H1 (cell line): ENCODE measurements at regions not wholly inside any gene's neighbourhood (a gene's known extent, or its start where the extent isn't known, plus 50 kb on each side); places are given as distances from the start of the nearest gene placed in this dataset.

ENCODE experiments used
- CTCF ChIA-PET: fragments of 300-600 bp; sonication (Branson Sonifier 250); formaldehyde crosslinking; loops from one replicate; lab custom pipeline; 2021; ENCODE audit not compliant: partially characterized antibody; lab: Charles Lee
- POLR2A ChIA-PET: fragments of 300-600 bp; sonication (Branson Sonifier 250); formaldehyde crosslinking; loops from one replicate; lab custom pipeline; 2021; ENCODE audit warnings: inconsistent platforms; ENCODE audit not compliant: partially characterized antibody; lab: Charles Lee
- DNase-seq, 2 experiments: peaks; one replicate each; pipeline versions ENCODE4 v3.0.0 to v3.0.0-alpha.2; 2010 to 2022; ENCODE audit warnings: low spot score in 2 of 2, low read depth in 1 of 2, mixed read lengths in 1 of 2
- FAIRE-seq: peaks from 2 replicates; lab custom pipeline; 2011; peaks lifted over from hg19 to GRCh38; lab: Jason Lieb, UNC
- H2AFZ ChIP-seq: 2 replicates; pipeline ENCODE4 v1.8.1; 2012; ENCODE audit warnings: low read length, inconsistent platforms
- H2AK5ac ChIP-seq: 2 replicates; pipeline ENCODE4 v1.6.1; 2013; ENCODE audit warnings: low read depth, low read length
- H2BK120ac ChIP-seq: replicated peaks from 2 replicates; pipeline ENCODE3; 2013; ENCODE audit warnings: low read depth, low read length, inconsistent platforms
- H2BK12ac ChIP-seq: 2 replicates; pipeline ENCODE4 v1.6.1; 2013; ENCODE audit warnings: low read depth, low read length
- H2BK15ac ChIP-seq: 2 replicates; pipeline ENCODE4 v1.6.1; 2013; ENCODE audit warnings: low read length
- H2BK20ac ChIP-seq: 2 replicates; pipeline ENCODE4 v1.6.1; 2013; ENCODE audit warnings: low read length
- H2BK5ac ChIP-seq: 2 replicates; pipeline ENCODE4 v1.6.1; 2013; ENCODE audit warnings: low read depth, low read length
- H3K14ac ChIP-seq: 2 replicates; pipeline ENCODE4 v1.6.1; 2013; ENCODE audit warnings: inconsistent platforms; ENCODE audit not compliant: insufficient read length
- H3K18ac ChIP-seq: 2 replicates; pipeline ENCODE4 v1.6.1; 2013; ENCODE audit warnings: low read length; ENCODE audit errors: extremely low read depth
- H3K23ac ChIP-seq: 2 replicates; pipeline ENCODE4 v1.6.1; 2013; ENCODE audit warnings: inconsistent platforms; ENCODE audit not compliant: insufficient read length
- H3K23me2 ChIP-seq: 2 replicates; pipeline ENCODE4 v1.6.1; 2013; ENCODE audit warnings: low read depth, low read length
- H3K27ac ChIP-seq: 2 replicates; pipeline ENCODE4 v1.6.1; 2011; ENCODE audit warnings: low read depth, low read length, inconsistent platforms
- H3K27me3 ChIP-seq, 4 experiments: replicated peaks in 1 of 4; 1 replicate in 1 of 4; 2 replicates in 3 of 4; pipeline versions ENCODE4 v1.6.1 to v1.8.1; 2011 to 2013; ENCODE audit warnings: low read length in 3 of 4, mild to moderate bottlenecking in 3 of 4, inconsistent platforms in 2 of 4, mixed read lengths in 2 of 4, moderate library complexity in 1 of 4; ENCODE audit not compliant: control insufficient read depth in 3 of 4, insufficient read depth in 3 of 4; ENCODE audit errors: extremely low read depth in 1 of 4
- H3K36me3 ChIP-seq, 4 experiments: 2 replicates each; pipeline versions ENCODE4 v1.6.1 to v1.8.1; 2011 to 2013; ENCODE audit warnings: mild to moderate bottlenecking in 4 of 4, low read length in 3 of 4, moderate library complexity in 2 of 4, control low read depth in 1 of 4, inconsistent platforms in 1 of 4; ENCODE audit not compliant: insufficient read depth in 4 of 4, control insufficient read depth in 2 of 4
- H3K4ac ChIP-seq: replicated peaks from 2 replicates; pipeline ENCODE3; 2013; ENCODE audit warnings: low read length, low read depth, mixed read lengths, inconsistent platforms; ENCODE audit not compliant: insufficient read length
- H3K4me1 ChIP-seq, 4 experiments: replicated peaks in 1 of 4; 1 replicate in 1 of 4; 2 replicates in 3 of 4; pipeline versions ENCODE4 v1.6.1 to v1.8.1; 2011 to 2013; ENCODE audit warnings: low read length in 3 of 4, inconsistent platforms in 2 of 4, mixed read lengths in 1 of 4; ENCODE audit not compliant: insufficient read depth in 4 of 4, control insufficient read depth in 3 of 4
- H3K4me2 ChIP-seq, 2 experiments: 2 replicates each; pipeline versions ENCODE4 v1.6.1 to v1.8.1; 2011 to 2013; ENCODE audit warnings: low read depth in 2 of 2, low read length in 2 of 2, control low read depth in 1 of 2, inconsistent platforms in 1 of 2, mild to moderate bottlenecking in 1 of 2; ENCODE audit not compliant: insufficient read depth in 1 of 2
- H3K4me3 ChIP-seq, 4 experiments: fragments of 200-600, 300-600 bp in 1 of 4; sonication (generic), shearing (Covaris generic), sonication (Bioruptor Twin) in 1 of 4; 2 replicates each; pipeline versions ENCODE4 v1.5.1 to v1.8.1; 2011 to 2016; ENCODE audit warnings: low read length in 4 of 4, low read depth in 3 of 4, control low read depth in 2 of 4, inconsistent platforms in 2 of 4, mild to moderate bottlenecking in 2 of 4, mixed read lengths in 1 of 4, moderate library complexity in 1 of 4; ENCODE audit not compliant: insufficient read depth in 2 of 4; ENCODE audit errors: extremely low read depth in 1 of 4
- H3K56ac ChIP-seq: replicated peaks from 2 replicates; pipeline ENCODE3; 2013; ENCODE audit warnings: low read depth, mild to moderate bottlenecking, mixed read lengths, low read length, inconsistent platforms; ENCODE audit not compliant: insufficient read length
- H3K79me1 ChIP-seq: 2 replicates; pipeline ENCODE4 v1.6.1; 2013; ENCODE audit warnings: low read depth, low read length, control low read depth
- H3K79me2 ChIP-seq, 2 experiments: 2 replicates each; pipeline versions ENCODE4 v1.6.1 to v1.8.1; 2012 to 2013; ENCODE audit warnings: low read length in 2 of 2, mild to moderate bottlenecking in 2 of 2, inconsistent platforms in 1 of 2; ENCODE audit not compliant: insufficient read depth in 2 of 2, control insufficient read depth in 1 of 2
- H3K9ac ChIP-seq, 4 experiments: replicated peaks in 1 of 4; 1 replicate in 1 of 4; 2 replicates in 3 of 4; pipeline versions ENCODE4 v1.6.1 to v1.8.1; 2011 to 2013; ENCODE audit warnings: low read depth in 3 of 4, low read length in 3 of 4, control low read depth in 2 of 4, mild to moderate bottlenecking in 2 of 4, moderate library complexity in 2 of 4, inconsistent platforms in 1 of 4; ENCODE audit errors: extremely low read depth in 1 of 4
- H3K9me3 ChIP-seq, 2 experiments: 2 replicates each; pipeline versions ENCODE4 v1.6.1 to v1.8.1; 2012 to 2013; ENCODE audit warnings: mild to moderate bottlenecking in 2 of 2, moderate library complexity in 2 of 2, control low read depth in 1 of 2, inconsistent platforms in 1 of 2, low read depth in 1 of 2, low read length in 1 of 2, mixed read lengths in 1 of 2; ENCODE audit not compliant: insufficient read depth in 2 of 2
- H4K20me1 ChIP-seq, 2 experiments: replicated peaks in 1 of 2; 2 replicates each; pipeline versions ENCODE3 to v1.8.1; 2011 to 2013; ENCODE audit warnings: inconsistent platforms in 2 of 2, low read length in 2 of 2, mild to moderate bottlenecking in 1 of 2; ENCODE audit not compliant: insufficient read depth in 2 of 2, control insufficient read depth in 1 of 2
- H4K5ac ChIP-seq: 2 replicates; pipeline ENCODE4 v1.6.1; 2013; ENCODE audit warnings: low read length, low read depth, mixed read lengths, inconsistent platforms; ENCODE audit not compliant: insufficient read length
- H4K8ac ChIP-seq: 2 replicates; pipeline ENCODE4 v1.8.0; 2013; ENCODE audit warnings: mild to moderate bottlenecking, moderate library complexity, low read length, inconsistent platforms; ENCODE audit not compliant: insufficient read depth; ENCODE audit errors: extremely low read depth
- H4K91ac ChIP-seq: replicated peaks from 2 replicates; pipeline ENCODE3; 2013; ENCODE audit warnings: low read length, mixed read lengths, inconsistent platforms; ENCODE audit not compliant: insufficient read length
- BRCA1 ChIP-seq: IDR thresholded peaks from 2 replicates; pipeline ENCODE4 v1.6.1; 2012; ENCODE audit warnings: low read depth, low read length, improper control_type of control experiment
- CHD1 ChIP-seq: IDR thresholded peaks from 2 replicates; pipeline ENCODE4 v1.6.1; 2012; ENCODE audit warnings: low read depth, low read length, improper control_type of control experiment
- CREB1 ChIP-seq: IDR thresholded peaks from 2 replicates; pipeline ENCODE4 v1.6.1; 2012; ENCODE audit warnings: inconsistent platforms
- JUND ChIP-seq: IDR thresholded peaks from 2 replicates; pipeline ENCODE4 v1.6.1; 2011; ENCODE audit warnings: mild to moderate bottlenecking, improper control_type of control experiment, low read length
- RAD21 ChIP-seq, 2 experiments: IDR thresholded peaks in 1 of 2; conservative IDR thresholded peaks in 1 of 2; 2 replicates each; pipeline ENCODE4 v1.6.1; 2011; ENCODE audit warnings: low read depth in 2 of 2, low read length in 2 of 2, improper control_type of control experiment in 1 of 2, inconsistent platforms in 1 of 2, mild to moderate bottlenecking in 1 of 2, moderate library complexity in 1 of 2
- RFX5 ChIP-seq: IDR thresholded peaks from 2 replicates; pipeline ENCODE4 v1.6.1; 2011; ENCODE audit warnings: low read depth, low read length, improper control_type of control experiment, borderline replicate concordance
- RNF2 ChIP-seq: fragments of 200-900, 300-1000 bp; sonication (generic); IDR thresholded peaks from 2 replicates; pipeline ENCODE4 v1.7.1; 2016; ENCODE audit warnings: borderline replicate concordance, low read depth, mild to moderate bottlenecking, antibody characterized with exemption, low read length; ENCODE audit not compliant: poor library complexity, severe bottlenecking; ENCODE audit errors: missing control alignments
- SP1 ChIP-seq: IDR thresholded peaks from 2 replicates; pipeline ENCODE4 v1.6.1; 2011; ENCODE audit warnings: low read depth, low read length
- TAF1 ChIP-seq: IDR thresholded peaks from 2 replicates; pipeline ENCODE4 v1.6.1; 2011; ENCODE audit warnings: mild to moderate bottlenecking, low read depth, low read length
- TBP ChIP-seq: IDR thresholded peaks from 2 replicates; pipeline ENCODE4 v1.6.1; 2011; ENCODE audit warnings: low read depth, low read length, improper control_type of control experiment
- WGBS, 2 experiments: shearing (Covaris generic) in 1 of 2; methylation state at CpG; one replicate each; pipeline versions ENCODE4 v1.1.6 to v1.1.7; 2013 to 2015; ENCODE audit warnings: low lambda C conversion rate in 2 of 2, mixed read lengths in 2 of 2, inconsistent platforms in 1 of 2, low coverage in 1 of 2, missing lambda C conversion rate in 1 of 2; ENCODE audit not compliant: insufficient replicate concordance in 2 of 2, insufficient coverage in 1 of 2, insufficient read length in 1 of 2; ENCODE audit errors: extremely low coverage in 1 of 2, missing lambda C conversion rate in 1 of 2; 5-methylcytosine and 5-hydroxymethylcytosine counted together
- TF ChIP-seq, protein P1 (sequence below): IDR thresholded peaks from 2 replicates; pipeline ENCODE4 v1.6.1; 2012; ENCODE audit warnings: inconsistent platforms

DNA sequence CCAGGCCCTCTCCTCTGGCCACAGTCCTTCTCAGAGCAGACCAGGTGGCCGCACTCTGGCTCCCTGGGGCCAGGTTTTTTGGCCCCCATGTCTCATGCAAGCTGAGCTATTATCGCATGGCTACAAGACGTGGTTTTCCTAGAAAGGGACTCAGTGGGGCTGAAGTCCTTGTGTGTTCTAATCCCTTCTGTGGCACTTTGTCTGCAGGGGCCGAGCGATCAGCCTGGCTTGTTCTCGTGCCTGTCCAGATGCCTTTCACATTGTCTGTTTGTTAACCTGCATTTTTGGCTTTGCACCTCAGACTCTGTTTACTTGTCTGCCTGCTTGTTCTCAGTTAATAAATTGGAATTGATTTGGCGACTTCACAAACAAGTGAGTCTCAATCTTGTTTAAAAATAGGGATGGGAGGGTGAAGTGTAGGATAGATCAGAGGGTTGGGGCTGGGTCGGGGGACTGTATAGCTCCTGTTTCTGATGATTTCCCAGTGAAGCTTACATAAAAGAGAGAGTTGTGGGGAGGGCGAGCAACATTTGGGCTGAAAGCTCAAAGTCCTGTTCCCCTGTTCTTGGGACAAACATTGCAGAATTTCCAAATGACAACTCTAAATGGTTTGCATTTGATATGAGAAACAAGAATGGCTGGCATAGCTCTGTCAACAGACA, 440.4 kb downstream of the COG6 start:
- Histone ChIP-seq H3K4me2 (no peak overlapping the region), H4K91ac (no peak overlapping the region), H3K79me1 (no peaks in the 10 kb centered on the region), H3K18ac (no peak overlapping the region; the same call in none of the 2 replicates), H3K79me2 (no peaks in the 10 kb centered on the region), H3K4me3 (no peak overlapping the region), H4K8ac (no peak overlapping the region), H3K4me1 (peaks cover 3 to 6% (median 4%) of the 10 kb centered on the region in 4 experiments; a peak in 3 of 7 replicates), H3K23ac (no peak overlapping the region), H3K23me2 (peaks cover 2% of the 10 kb centered on the region; the same call in 1 of the 2 replicates), H3K9me3 (peaks cover 7 to 11% of the 10 kb centered on the region in 2 experiments), H2BK5ac (no peak overlapping the region), H3K56ac (no peak overlapping the region), H2BK120ac (no peak overlapping the region), H3K27ac (no peak overlapping the region), H3K4ac (no peak overlapping the region), H3K27me3 (no peaks in the 10 kb centered on the region), H3K9ac (no peak overlapping the region), H2AK5ac (no peak overlapping the region), H4K5ac (no peak overlapping the region), H2BK12ac (no peak overlapping the region), H2BK20ac (no peak overlapping the region), H2AFZ (no peak overlapping the region), H4K20me1 (no peaks in the 10 kb centered on the region), H3K14ac (no peak overlapping the region), H3K36me3 (no peaks in the 10 kb centered on the region), H2BK15ac (no peak overlapping the region)
- POLR2A ChIA-PET = no interaction called here
- CTCF ChIA-PET = interaction anchor here (0.6 to 2.2 kb wide), 4 partner anchors 22 to 51 kb away, joined by 3 to 7 read pairs (median 4); no protein-coding TSS in a partner anchor
- DNase-seq (no peak), FAIRE-seq (no peak)
- WGBS, 2 experiments = 86% methylated on average over 9 of the region's 9 CpGs; no CpG with 5 or more reads in 1 of the 2 experiments
- TF ChIP-seq, protein P1, sequence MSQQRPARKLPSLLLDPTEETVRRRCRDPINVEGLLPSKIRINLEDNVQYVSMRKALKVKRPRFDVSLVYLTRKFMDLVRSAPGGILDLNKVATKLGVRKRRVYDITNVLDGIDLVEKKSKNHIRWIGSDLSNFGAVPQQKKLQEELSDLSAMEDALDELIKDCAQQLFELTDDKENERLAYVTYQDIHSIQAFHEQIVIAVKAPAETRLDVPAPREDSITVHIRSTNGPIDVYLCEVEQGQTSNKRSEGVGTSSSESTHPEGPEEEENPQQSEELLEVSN = no peak
- TF ChIP-seq CREB1 (no peak), RNF2 (no peak), RFX5 (no peak), RAD21 (IDR thresholded peaks at IDR 0.05 in 1 of 2, conservative IDR thresholded peaks at IDR 0.05 in 1 of 2; ENCODE audit: low read depth in 2 of 2, low read length in 2 of 2) (no peak), JUND (no peak), TBP (no peak), BRCA1 (no peak), CHD1 (no peak), TAF1 (no peak), SP1 (no peak)
